ENCODE measurements at regions not wholly inside any gene's neighbourhood (a gene's known extent, or its start where the extent isn't known, plus 50 kb on each side); places are given as distances from the start of the nearest gene placed in this dataset.

- DNase-seq (ENCODE audit: low read depth), result peak; percentile 66
- no peak overlapping the region for H3K4me3 ChIP-seq (ENCODE audit: low read depth, low read length)
- TF ChIP-seq CTCF (IDR thresholded peaks at IDR 0.05; ENCODE audit: insufficient read depth, low read length), result no peak
Observed at GRCh38 chr1:201634261-201634660, 95.3 kb downstream of the NAV1 start.

DNA sequence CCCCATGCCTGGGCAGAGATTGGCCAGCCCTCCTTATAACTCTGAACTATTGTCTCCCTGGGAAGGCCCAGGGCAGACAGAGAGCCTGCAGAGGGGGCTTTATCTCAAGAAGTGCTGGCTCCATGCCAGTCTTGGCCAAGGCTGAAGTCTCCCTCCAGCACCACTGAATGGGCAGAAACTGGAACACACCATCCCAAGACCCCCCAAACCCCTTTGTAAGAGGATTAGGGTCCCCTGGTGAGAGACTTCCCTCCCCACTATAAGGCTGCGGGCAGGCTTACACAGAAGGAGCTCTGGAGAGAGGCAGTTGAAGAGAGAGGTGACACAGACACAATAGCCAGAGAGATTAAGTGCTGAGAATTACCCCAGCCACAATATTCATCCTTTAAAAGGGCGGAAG is 97.2 kb downstream of the NAV1 start:
- no peak for TF ChIP-seq CTCF (IDR thresholded peaks at IDR 0.05; ENCODE audit: insufficient read depth, low read length)
- no peak for DNase-seq (ENCODE audit: low read depth)
- no peak overlapping the region for H3K4me3 ChIP-seq (ENCODE audit: low read depth, low read length)

DNA sequence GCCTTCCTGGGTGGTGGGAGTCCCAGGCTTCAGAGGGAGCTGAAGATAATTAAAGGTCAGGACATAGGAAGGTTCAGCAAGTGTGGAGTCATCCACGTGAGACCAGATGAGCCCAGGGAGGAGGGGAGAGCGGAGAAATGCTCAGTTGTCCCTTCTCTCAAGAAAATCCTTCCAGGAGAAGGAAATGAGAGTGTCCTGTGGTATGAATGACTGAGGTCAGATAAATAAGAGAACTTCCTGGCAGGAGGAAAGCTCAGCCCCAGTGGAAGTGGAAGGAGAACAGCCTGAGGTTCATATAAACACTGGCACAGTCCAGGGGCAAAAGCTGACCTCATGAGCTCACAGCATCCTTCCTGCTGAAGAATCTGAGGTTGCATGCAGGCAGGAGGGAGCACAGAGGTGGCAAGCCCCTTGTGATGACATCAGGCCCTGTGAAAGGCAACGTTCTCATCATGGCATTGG is 97.6 kb downstream of the NAV1 start:
- peak; percentile 77 for DNase-seq (ENCODE audit: low read depth)
- H3K4me3 ChIP-seq (ENCODE audit: low read depth, low read length), result no peak overlapping the region
- no peak for TF ChIP-seq CTCF (IDR thresholded peaks at IDR 0.05; ENCODE audit: insufficient read depth, low read length)

DNA sequence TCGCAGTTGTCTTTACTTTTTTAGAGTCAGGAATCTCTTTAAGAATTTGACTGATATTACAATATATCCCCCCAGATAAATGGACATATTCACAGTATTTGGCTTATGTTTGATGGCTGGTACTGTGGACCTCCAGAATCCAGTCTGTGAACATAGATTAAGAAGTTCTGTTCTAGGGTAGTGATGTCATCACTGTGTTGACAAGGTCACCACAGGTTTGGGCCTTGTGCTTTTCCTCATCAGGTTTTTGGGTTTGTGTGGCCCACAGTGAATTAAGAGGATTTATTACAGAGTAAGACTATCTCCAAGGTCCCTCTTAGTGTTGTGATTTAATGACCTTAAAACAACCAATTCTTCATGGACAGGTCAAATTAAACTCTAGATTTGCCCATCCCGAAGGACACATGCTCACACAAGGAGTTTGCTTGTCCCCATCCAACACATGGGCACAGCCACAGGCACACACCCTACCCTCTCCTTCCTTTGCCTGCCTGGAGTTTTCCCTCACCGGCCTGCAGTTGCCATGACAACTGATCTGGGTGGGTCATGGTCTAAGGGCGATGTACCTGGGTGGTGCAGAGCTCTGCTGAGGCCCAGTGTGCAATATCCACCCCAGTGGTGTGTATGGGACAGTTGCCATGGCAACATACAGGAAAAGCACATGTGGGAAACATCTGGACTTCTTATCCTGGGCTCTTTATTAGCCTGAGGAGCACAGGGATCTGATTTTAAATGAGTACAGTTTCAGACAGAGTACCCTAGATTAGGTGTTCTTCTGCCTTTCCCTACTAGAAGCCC is 98.6 kb downstream of the NAV1 start:
- no peak overlapping the region for H3K4me3 ChIP-seq (ENCODE audit: low read depth, low read length)
- TF ChIP-seq CTCF (IDR thresholded peaks at IDR 0.05; ENCODE audit: insufficient read depth, low read length), result no peak
- peak; percentile 78 for DNase-seq (ENCODE audit: low read depth)

GRCh38 chr1:201639391-201639790 is 100.5 kb downstream of the NAV1 start:
- no peak overlapping the region for H3K4me3 ChIP-seq (ENCODE audit: low read depth, low read length)
- no peak for DNase-seq (ENCODE audit: low read depth)
- TF ChIP-seq CTCF (IDR thresholded peaks at IDR 0.05; ENCODE audit: insufficient read depth, low read length), result no peak

GRCh38 chr1:201639826-201640225 is 100.9 kb downstream of the NAV1 start:
- DNase-seq (ENCODE audit: low read depth), result peak; percentile 55
- H3K4me3 ChIP-seq (ENCODE audit: low read depth, low read length), result no peak overlapping the region
- no peak for TF ChIP-seq CTCF (IDR thresholded peaks at IDR 0.05; ENCODE audit: insufficient read depth, low read length)

DNA sequence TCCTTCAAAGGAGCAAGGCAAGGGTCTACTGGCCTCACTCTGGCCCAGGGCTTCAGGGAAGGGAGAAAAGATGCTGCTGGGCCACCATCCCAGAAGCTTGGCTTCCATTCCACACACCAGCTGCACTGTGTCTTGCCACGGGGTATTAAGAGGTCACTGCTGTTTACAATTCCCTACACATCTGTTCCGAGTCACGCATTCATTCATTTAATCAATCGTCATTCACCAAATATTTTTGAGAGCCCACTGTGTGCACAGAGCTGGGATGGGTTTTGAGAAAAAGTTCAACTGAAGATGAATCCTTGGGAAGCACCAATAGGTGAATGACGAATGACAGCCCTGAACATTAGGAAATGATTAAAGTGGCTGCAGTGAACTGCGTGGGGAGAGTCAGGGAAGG is 101.7 kb downstream of the NAV1 start:
- DNase-seq (ENCODE audit: low read depth), result peak; percentile 96

More for the DNA sequence above, 101.7 kb downstream of the NAV1 start:
- TF ChIP-seq CTCF (IDR thresholded peaks at IDR 0.05; ENCODE audit: insufficient read depth, low read length), result no peak
- H3K4me3 ChIP-seq (ENCODE audit: low read depth, low read length), result no peak overlapping the region
